Keratinocyte (primary cell): ENCODE measurements at regions not wholly inside any gene's neighbourhood (a gene's known extent, or its start where the extent isn't known, plus 50 kb on each side); places are given as distances from the start of the nearest gene placed in this dataset.

Experiments
- EZH2 ChIP-seq: IDR thresholded peaks from one replicate; pipeline ENCODE4 v1.6.1; 2012; ENCODE audit warnings: inconsistent platforms, mild to moderate bottlenecking, low read length, moderate library complexity
- TF ChIP-seq, protein P1 (sequence below), 3 experiments: IDR thresholded peaks in 1 of 3; conservative IDR thresholded peaks in 1 of 3; optimal IDR thresholded peaks in 1 of 3; 2 replicates in 2 of 3; 3 replicates in 1 of 3; pipeline versions ENCODE3 to v1.5.1; 2011; ENCODE audit warnings: low read length in 3 of 3, mild to moderate bottlenecking in 3 of 3, moderate library complexity in 2 of 3, control low read depth in 1 of 3, inconsistent platforms in 1 of 3; ENCODE audit not compliant: insufficient read depth in 2 of 3; ENCODE audit errors: extremely low read depth in 1 of 3

DNA sequence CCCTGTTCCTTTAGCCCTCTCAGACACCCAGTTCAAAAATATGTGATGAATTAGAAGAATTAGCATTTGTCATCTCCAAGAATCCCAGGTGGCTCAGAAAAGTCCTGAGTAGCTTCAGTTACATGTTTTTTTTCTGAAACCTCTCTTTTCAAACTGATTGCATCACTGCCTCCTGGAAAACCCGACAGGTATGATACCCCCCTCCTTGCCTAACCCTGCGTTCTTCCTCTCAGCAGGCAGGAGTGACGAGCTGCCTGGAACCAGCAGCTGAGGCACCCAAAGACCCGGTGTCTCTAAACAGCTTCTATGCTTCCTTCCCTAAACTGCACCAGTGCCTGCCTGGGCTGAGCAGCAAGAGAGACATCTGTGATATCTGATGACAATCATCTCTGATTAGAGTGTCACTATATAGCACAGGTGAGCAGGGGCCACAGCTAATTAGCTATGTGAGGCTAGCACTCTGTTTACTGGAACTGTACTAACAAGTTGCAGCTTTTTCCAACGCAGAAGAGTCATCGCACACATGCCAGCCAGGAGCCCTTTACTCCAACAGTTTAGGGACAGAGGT, 376.4 kb upstream of the ATP5MC3 start:
- TF ChIP-seq, protein P1, sequence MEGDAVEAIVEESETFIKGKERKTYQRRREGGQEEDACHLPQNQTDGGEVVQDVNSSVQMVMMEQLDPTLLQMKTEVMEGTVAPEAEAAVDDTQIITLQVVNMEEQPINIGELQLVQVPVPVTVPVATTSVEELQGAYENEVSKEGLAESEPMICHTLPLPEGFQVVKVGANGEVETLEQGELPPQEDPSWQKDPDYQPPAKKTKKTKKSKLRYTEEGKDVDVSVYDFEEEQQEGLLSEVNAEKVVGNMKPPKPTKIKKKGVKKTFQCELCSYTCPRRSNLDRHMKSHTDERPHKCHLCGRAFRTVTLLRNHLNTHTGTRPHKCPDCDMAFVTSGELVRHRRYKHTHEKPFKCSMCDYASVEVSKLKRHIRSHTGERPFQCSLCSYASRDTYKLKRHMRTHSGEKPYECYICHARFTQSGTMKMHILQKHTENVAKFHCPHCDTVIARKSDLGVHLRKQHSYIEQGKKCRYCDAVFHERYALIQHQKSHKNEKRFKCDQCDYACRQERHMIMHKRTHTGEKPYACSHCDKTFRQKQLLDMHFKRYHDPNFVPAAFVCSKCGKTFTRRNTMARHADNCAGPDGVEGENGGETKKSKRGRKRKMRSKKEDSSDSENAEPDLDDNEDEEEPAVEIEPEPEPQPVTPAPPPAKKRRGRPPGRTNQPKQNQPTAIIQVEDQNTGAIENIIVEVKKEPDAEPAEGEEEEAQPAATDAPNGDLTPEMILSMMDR (optimal IDR thresholded peaks at IDR 0.05 in 1 of 3, IDR thresholded peaks at IDR 0.05 in 1 of 3, conservative IDR thresholded peaks at IDR 0.05 in 1 of 3; ENCODE audit: extremely low read depth in 1 of 3, insufficient read depth in 2 of 3, low read length in 3 of 3) = no peak
- no peak for TF ChIP-seq EZH2
